IPS DF 19.7 (cell line): ENCODE measurements at regions not wholly inside any gene's neighbourhood (a gene's known extent, or its start where the extent isn't known, plus 50 kb on each side); places are given as distances from the start of the nearest gene placed in this dataset.
"Not testable (repeated sequence)": the region's sequence is repeated elsewhere in the genome, so short reads cannot be mapped to it uniquely, and the experiment has no call there.

Experiments used
- DNase-seq: peaks from one replicate; pipeline ENCODE4 v3.0.0-alpha.2; 2013; ENCODE audit warnings: low read depth, low spot score

DNA sequence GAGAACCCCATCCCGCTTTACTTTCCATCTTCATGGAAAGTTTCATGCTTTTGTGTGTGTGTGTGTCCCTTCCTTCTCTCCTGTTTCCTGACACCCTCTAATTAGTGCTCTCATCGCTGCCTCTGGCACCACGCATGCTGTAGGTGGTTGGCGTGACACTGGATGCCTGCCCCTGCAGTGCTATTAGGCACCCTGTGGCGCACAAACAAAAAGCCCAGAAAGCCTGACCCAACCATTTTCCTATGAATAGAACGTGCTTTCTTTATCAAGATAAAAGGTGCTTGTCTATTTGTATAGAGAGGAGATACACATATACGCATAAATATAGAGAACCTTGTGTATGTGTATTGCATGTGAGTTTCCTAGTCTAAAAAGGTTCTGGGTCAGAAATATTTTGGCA is 120.8 kb upstream of the CDCA7L start:
- no peak for DNase-seq

DNA sequence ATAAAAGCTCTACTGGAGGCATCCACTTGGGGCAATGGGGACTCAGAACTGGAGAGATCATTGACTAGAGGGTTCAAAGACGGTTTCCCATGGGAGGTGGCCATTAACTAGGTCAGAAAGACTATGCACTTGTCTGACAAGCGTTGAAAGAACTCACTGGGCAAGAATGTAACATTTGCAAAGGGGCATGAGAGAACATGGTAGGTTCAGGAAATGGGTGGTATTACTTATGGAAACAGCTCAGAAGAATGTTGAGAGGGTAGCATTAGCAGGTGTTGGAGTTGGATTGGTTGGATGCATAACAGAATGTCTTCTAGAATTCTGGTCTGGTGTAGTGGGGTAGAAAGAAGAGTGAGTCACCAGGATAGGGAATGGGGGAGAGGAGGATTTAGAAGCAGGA is 119.1 kb upstream of the CDCA7L start:
- DNase-seq: no peak

- no peak for DNase-seq
Measured at GRCh38 chr7:22061775-22062174, 116.1 kb upstream of the CDCA7L start.

DNA sequence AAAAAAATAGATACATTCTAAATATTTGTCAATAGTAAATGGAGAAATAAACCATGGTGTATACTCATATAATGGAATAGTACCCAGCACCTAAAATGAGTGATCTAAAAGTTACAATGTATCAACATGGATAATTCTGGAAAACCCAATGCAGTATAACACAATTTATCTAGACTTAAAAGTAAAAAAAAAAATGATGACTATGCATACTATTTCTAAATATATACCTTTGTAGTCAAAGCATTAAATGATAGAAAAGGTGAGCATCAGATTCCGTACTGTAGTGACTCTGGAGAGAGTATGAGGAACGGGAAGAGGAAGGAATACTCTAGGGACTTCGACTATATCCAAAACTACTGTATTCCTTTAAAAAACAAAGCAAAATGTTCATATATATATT is 115.2 kb upstream of the CDCA7L start:
- no peak for DNase-seq

DNA sequence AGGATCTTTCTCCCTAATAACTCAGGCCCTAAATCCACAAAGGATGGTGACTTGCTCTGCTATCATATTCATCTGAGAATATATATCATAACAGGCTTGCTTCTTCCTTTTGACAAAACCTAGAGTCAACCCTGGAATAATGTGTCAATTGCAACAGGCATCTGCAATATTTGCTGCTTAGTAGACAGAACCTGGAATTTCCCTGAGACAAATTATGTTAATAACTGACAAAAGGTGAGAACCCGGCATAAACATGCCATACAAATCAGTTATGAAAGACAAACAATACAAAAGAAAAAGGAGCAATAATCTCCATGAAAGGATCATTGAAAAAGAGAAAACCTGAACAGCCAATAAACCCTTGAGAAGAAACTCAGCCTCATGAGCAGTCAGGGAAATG is 114.5 kb upstream of the CDCA7L start:
- DNase-seq: no peak

DNA sequence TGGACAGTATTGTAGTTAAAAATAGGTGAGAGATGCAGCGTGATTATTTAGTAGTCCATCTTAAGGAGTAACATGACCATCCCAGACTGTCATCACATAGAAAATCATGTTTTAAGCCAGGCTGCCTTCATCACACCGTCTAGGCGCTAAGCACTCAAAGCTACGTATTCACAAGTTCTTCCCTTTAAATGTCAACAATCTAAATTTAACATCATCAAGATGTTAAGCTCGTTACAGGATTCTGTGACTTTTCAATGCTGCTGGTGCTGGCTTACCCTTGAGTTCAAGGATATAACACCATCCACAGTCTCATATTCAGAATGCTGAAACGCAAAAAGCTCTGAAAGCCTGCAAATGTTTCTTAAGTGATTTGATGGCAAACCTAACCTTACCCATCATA is 109.5 kb upstream of the CDCA7L start:
- DNase-seq: no peak

GRCh38 chr7:22052674-22053365 is 107.1 kb upstream of the CDCA7L start:
- DNase-seq: no peak

DNA sequence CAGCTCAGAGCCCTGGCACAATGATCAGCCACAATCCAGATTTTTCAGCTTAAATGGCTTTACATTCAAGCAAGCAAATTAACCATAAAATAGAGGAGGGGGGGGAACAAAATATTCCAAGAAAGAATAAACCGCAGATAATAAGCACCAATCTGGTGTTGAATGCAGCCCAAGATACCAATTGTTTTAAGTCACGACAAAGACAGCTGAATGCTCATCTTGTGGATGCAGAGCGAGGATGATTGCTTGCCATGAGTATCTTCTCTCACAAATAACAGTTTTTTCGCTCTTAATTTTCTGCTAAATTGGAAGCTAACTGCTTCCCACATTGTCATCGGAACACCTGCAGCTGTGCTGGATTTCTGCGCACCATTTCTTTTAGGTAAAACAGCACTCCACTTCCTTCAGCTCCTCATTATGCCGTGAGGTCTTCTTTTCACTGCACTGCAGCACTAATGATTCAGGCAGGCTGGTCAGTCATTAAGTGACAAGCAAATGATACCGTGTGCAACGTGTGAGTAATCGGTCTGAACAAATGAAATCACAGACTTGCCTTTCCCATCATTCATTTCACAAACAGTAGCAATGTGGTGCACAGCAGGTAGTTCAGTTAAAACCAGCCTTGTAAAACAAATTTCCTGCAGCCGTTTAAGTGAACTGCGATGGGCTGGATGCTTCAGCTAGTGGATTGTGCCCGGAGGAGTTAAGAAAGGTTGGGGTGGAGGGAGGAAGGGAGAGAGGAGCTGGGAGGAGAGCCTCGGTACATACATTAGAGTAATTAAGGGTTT is 106.4 kb upstream of the CDCA7L start:
- DNase-seq: no peak

DNA sequence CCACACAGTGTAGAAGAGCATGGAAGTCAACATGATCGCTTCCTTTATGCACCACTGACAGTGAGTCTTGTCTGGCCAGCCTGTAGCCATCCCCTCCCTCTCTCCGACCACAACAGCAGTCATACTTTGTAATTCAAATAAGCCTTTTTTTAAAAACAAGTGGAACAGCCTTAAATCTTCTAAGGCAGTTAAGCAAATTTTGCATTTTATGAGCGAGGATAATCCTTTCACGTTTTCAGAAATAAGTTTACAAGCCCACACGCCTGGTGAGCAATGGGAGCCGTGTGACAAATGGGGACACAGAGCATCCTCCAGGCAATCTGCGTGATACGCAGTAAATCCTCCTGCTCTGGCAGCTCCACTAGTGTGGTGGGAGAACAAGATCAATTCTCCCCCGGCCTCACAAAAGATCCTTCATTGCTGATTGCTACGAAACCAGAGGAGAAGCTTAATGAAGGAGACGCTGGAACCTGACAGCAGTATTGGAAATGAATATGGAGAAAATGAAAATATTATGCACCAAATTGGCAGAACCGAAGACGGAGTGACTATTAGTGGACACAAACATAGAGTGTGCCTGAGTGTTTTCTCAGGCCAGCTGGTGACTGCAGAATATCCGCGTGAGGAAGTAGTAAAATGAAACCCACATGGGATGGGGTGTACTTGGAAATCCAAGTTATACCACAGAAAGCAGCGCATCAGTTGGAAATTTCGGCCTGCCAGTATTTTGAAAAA is 104.2 kb upstream of the CDCA7L start:
- no peak for DNase-seq

- no peak for DNase-seq
Measured at GRCh38 chr7:22043367-22043766, 97.7 kb upstream of the CDCA7L start.

GRCh38 chr7:22040923-22041595 is 95.4 kb upstream of the CDCA7L start:
- no peak for DNase-seq

GRCh38 chr7:22039670-22040069 is 94.0 kb upstream of the CDCA7L start:
- no peak for DNase-seq

- not testable (repeated sequence) for DNase-seq
Measured at GRCh38 chr7:22032356-22032755, 86.7 kb upstream of the CDCA7L start.

GRCh38 chr7:22028656-22029055 is 83.0 kb upstream of the CDCA7L start:
- DNase-seq: not testable (repeated sequence)

GRCh38 chr7:22027475-22027874 is 81.8 kb upstream of the CDCA7L start:
- no peak for DNase-seq

DNA sequence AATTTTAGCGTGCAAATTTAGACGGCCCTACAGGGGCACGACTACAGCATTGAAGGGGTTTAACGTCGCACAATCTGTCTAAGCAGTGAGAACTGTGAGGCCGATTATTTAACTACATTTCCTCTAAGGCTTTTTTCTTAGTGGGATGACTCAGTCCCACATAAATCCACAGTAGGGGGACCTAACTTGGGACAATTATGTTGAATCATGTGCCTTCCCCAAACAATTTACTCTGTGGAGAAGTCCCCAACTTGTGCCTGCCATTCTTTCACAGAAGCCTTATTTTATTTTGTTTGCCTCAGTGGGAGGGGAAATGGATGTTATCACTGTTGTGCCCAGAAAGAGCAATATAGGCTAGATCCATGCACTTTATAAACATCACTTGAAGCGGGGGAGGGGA is 80.3 kb upstream of the CDCA7L start:
- DNase-seq: no peak

GRCh38 chr7:22025075-22025474 is 79.4 kb upstream of the CDCA7L start:
- no peak for DNase-seq

DNA sequence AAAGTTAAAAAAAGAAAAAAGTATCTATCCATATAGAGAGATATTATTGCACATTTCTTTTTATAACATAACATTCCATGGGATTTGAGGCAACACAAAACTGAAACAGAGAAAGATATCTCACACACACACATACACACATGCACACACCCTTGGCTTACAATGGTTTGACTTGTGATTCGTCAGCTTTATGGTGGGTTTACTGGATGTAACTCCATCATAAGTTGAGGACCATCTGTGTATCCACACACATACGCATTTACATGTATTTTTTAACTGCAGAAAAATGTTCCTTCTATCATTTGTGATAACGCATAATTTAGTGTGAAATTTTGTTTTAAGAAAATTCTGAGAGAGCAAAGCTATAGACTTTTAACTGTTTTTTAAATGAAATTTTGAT is 74.2 kb upstream of the CDCA7L start:
- DNase-seq: no peak

GRCh38 chr7:22016507-22016906 is 70.8 kb upstream of the CDCA7L start:
- DNase-seq: no peak

DNA sequence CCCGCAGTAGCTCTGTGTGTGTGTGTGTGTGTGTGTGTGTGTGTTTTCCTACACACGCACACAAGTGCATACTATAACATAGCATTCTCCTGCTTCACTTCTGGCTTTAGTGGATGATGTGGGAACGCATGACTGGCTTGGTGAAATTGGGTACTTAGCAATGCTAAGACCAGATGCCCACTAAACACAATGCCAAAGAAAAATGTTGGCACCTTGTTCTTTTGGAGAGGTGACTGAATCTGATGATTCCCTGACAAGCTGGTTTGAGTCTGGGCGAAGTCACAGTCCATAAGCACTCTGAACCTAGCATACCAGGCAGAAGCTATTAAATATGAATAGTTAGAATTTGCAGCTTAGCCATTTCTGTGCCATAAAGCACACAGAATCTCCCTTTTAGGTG is 68.0 kb upstream of the CDCA7L start:
- DNase-seq: no peak

DNA sequence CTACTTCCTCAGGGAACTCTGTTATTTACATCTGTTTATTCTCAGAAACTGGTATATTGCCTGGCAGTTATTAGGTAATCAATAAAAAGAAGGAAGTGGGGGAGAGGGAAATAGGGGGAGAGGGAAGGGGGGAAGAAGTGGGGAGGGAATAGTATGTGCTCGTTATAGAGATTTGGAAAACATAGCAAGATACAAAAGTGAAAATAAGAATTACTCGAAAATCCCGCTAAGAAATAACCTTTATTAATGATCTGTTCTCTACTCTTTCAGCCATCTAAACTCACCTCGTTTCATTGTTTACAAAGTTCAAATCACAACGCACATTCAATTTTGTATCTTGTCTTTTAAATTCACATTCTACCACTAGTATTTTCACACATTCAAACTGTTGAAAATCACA is 63.0 kb upstream of the CDCA7L start:
- DNase-seq: no peak

DNA sequence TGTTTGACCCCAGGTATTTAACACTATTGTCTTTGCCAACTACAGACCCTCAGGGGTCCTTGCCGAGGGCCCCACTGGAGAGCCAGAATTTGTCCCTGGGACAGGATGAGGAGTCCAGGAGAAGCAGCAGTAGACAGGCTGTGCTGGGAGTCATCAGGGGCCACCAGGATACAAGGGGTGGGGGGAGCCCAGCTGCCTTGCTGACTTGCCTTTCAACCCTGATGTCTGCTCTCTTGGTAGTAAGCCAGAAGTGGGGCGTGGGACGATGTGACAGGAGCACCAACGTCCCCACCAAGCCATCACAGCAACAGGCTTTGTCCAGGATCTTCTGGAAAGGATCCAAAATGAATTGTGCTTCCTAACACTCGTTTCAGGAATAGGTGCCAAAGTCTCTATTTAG is 62.4 kb upstream of the CDCA7L start:
- no peak for DNase-seq
